PC-9 (cell line): ENCODE measurements at regions not wholly inside any gene's neighbourhood (a gene's known extent, or its start where the extent isn't known, plus 50 kb on each side); places are given as distances from the start of the nearest gene placed in this dataset.

Experiments used
- BruUV-seq: library from RNA; stranded (reverse); fragments of 400-500 nt; replicated peaks from 2 replicates; lab custom pipeline; 2021; lab: Mats Ljungman, UMichigan
- CTCF ChIA-PET: fragments of 300-600 bp; sonication (Branson Sonifier 250); formaldehyde crosslinking; loops from one replicate; lab custom pipeline; 2022; ENCODE audit warnings: antibody characterized with exemption; lab: Charles Lee
- POLR2A ChIA-PET: fragments of 300-600 bp; sonication (Branson Sonifier 250); formaldehyde crosslinking; loops from one replicate; lab custom pipeline; 2022; ENCODE audit warnings: antibody characterized with exemption; ENCODE audit not compliant: unreplicated experiment; lab: Charles Lee
- DNase-seq, 2 experiments: peaks; one replicate each; pipeline versions ENCODE4 v3.0.0 to v3.0.0-alpha.2; 2015 to 2022; ENCODE audit warnings: mixed read lengths in 1 of 2
- H2AFZ ChIP-seq: fragments of 200-600 bp; sonication (generic); 2 replicates; pipeline ENCODE4 v1.8.1; 2017; ENCODE audit warnings: antibody characterized with exemption
- H3F3A ChIP-seq: fragments of 200-600 bp; sonication (generic); 2 replicates; pipeline ENCODE4 v1.8.1; 2017; ENCODE audit warnings: antibody characterized with exemption, mild to moderate bottlenecking, low read depth; ENCODE audit not compliant: insufficient read depth
- H3K27ac ChIP-seq: fragments of 200-600 bp; sonication (generic); 2 replicates; pipeline ENCODE4 v1.6.1; 2016; ENCODE audit warnings: mixed run types
- H3K27me3 ChIP-seq: fragments of 200-600 bp; sonication (generic); 2 replicates; pipeline ENCODE4 v1.6.1; 2016; ENCODE audit warnings: low read depth, mixed run types; ENCODE audit not compliant: insufficient read depth
- H3K36me3 ChIP-seq: fragments of 200-600 bp; sonication (generic); 2 replicates; pipeline ENCODE4 v1.6.1; 2016; ENCODE audit warnings: low read depth, mixed run types
- H3K4me1 ChIP-seq: fragments of 200-600 bp; sonication (generic); replicated peaks from 2 replicates; pipeline ENCODE4 v1.6.1; 2016; ENCODE audit warnings: mixed run types; ENCODE audit not compliant: insufficient read depth
- H3K4me2 ChIP-seq: fragments of 200-600 bp; sonication (generic); 2 replicates; pipeline ENCODE4 v1.6.1; 2017; ENCODE audit warnings: mixed run types
- H3K4me3 ChIP-seq: fragments of 200-600 bp; sonication (generic); 2 replicates; pipeline ENCODE4 v1.6.1; 2016; ENCODE audit warnings: mixed run types
- H3K79me2 ChIP-seq: fragments of 200-600 bp; sonication (generic); 2 replicates; pipeline ENCODE4 v1.6.1; 2017; ENCODE audit warnings: low read depth, mixed run types
- H3K9me2 ChIP-seq: fragments of 200-600 bp; sonication (generic); 2 replicates; pipeline ENCODE4 v1.8.1; 2017; ENCODE audit warnings: mild to moderate bottlenecking; ENCODE audit not compliant: insufficient read depth
- H3K9me3 ChIP-seq: fragments of 200-600 bp; sonication (generic); 2 replicates; pipeline ENCODE4 v1.8.1; 2016; ENCODE audit warnings: low read depth; ENCODE audit not compliant: insufficient read depth
- H4K20me1 ChIP-seq: fragments of 200-600 bp; sonication (generic); 2 replicates; pipeline ENCODE4 v1.8.1; 2017; ENCODE audit not compliant: insufficient read depth
- CTCF ChIP-seq: fragments of 200-600 bp; sonication (generic); conservative IDR thresholded peaks from 2 replicates; pipeline ENCODE4 v1.6.1; 2017; ENCODE audit warnings: mixed run types, antibody characterized with exemption, mild to moderate bottlenecking, moderate library complexity
- EZH2 ChIP-seq: fragments of 200-600 bp; sonication (generic); IDR thresholded peaks from 2 replicates; pipeline ENCODE4 v1.8.0; 2017; ENCODE audit warnings: antibody characterized with exemption, low read depth
- intact Hi-C: fragments of 100-400 bp; cut with micrococcal nuclease; formaldehyde crosslinking; loops from one replicate; pipeline ENCODE4 v1.10.0; 2022; ENCODE audit not compliant: unreplicated experiment

- H3K4me3 ChIP-seq, result no peak overlapping the region
- H3F3A ChIP-seq, result no peaks in the 10 kb centered on the region
- ChIA-PET POLR2A (no interaction called here), CTCF (no interaction called here)
- no peaks in the 10 kb centered on the region for H3K9me2 ChIP-seq
- no peaks in the 10 kb centered on the region for H3K9me3 ChIP-seq
- BruUV-seq, result no TSS peak
- H3K27me3 ChIP-seq, result no peaks in the 10 kb centered on the region
- H3K27ac ChIP-seq, result no peak overlapping the region
- no peak overlapping the region for H2AFZ ChIP-seq
- no peaks in the 10 kb centered on the region for H3K79me2 ChIP-seq
- no peaks in the 10 kb centered on the region for H3K36me3 ChIP-seq
- no peak for DNase-seq
- no peaks in the 10 kb centered on the region for H4K20me1 ChIP-seq
- no peaks in the 10 kb centered on the region for H3K4me1 ChIP-seq
- intact Hi-C loops, result no loop called here
- no peak for TF ChIP-seq CTCF
- no peak for TF ChIP-seq EZH2
- no peak overlapping the region for H3K4me2 ChIP-seq
Observed at GRCh38 chr5:107314330-107314729, 356.4 kb downstream of the EFNA5 start.

- CTCF ChIA-PET, result no interaction called here
- no peak overlapping the region for H3K27ac ChIP-seq
- H3K9me2 ChIP-seq, result no peaks in the 10 kb centered on the region
- no peak overlapping the region for H2AFZ ChIP-seq
- no peaks in the 10 kb centered on the region for H4K20me1 ChIP-seq
- TF ChIP-seq EZH2, result no peak
- TF ChIP-seq CTCF, result no peak
- H3K79me2 ChIP-seq, result no peaks in the 10 kb centered on the region
- H3K9me3 ChIP-seq, result no peaks in the 10 kb centered on the region
- H3K36me3 ChIP-seq, result no peaks in the 10 kb centered on the region
- H3K4me3 ChIP-seq, result no peak overlapping the region
- H3K4me2 ChIP-seq, result no peak overlapping the region
- intact Hi-C loops, result no loop called here
- POLR2A ChIA-PET, result no interaction called here
- H3F3A ChIP-seq, result no peaks in the 10 kb centered on the region
- no peaks in the 10 kb centered on the region for H3K27me3 ChIP-seq
- no TSS peak for BruUV-seq
- DNase-seq, result no peak
- H3K4me1 ChIP-seq, result no peaks in the 10 kb centered on the region
Observed at GRCh38 chr5:107313921-107314320, 356.8 kb downstream of the EFNA5 start.

- no peaks in the 10 kb centered on the region for H3K36me3 ChIP-seq
- H3K9me2 ChIP-seq, result no peaks in the 10 kb centered on the region
- H3K9me3 ChIP-seq, result no peaks in the 10 kb centered on the region
- no TSS peak for BruUV-seq
- H3K4me2 ChIP-seq, result no peak overlapping the region
- no peaks in the 10 kb centered on the region for H3K79me2 ChIP-seq
- no peak for DNase-seq
- no peaks in the 10 kb centered on the region for H4K20me1 ChIP-seq
- H3K4me3 ChIP-seq, result no peak overlapping the region
- no peaks in the 10 kb centered on the region for H3F3A ChIP-seq
- ChIA-PET CTCF (no interaction called here), POLR2A (no interaction called here)
- no peaks in the 10 kb centered on the region for H3K27me3 ChIP-seq
- H2AFZ ChIP-seq, result no peak overlapping the region
- no peaks in the 10 kb centered on the region for H3K4me1 ChIP-seq
- H3K27ac ChIP-seq, result no peak overlapping the region
- TF ChIP-seq EZH2 (no peak), CTCF (no peak)
- intact Hi-C loops, result no loop called here
Observed at GRCh38 chr5:107313098-107313497, 357.6 kb downstream of the EFNA5 start.
